Transverse colon (tissue), 4 donors: ENCODE measurements at regions not wholly inside any gene's neighbourhood (a gene's known extent, or its start where the extent isn't known, plus 50 kb on each side); places are given as distances from the start of the nearest gene placed in this dataset.

Experiments used
- CTCF ChIP-seq, 5 experiments: fragments of 200-600 bp in 3 of 5; fragments of 450-650 bp in 2 of 5; sonication (generic) in 3 of 5; IDR thresholded peaks; 1 replicate in 2 of 5; 2 replicates in 3 of 5; pipeline ENCODE4 v1.5.1; 2016 to 2017; ENCODE audit warnings: antibody characterized with exemption in 5 of 5, inconsistent platforms in 3 of 5, mild to moderate bottlenecking in 2 of 5, moderate library complexity in 1 of 5
- EP300 ChIP-seq: sonication (generic); formaldehyde crosslinking; IDR thresholded peaks from one replicate; pipeline ENCODE4 v1.6.1; 2017; ENCODE audit warnings: antibody characterized with exemption, low read depth
- POLR2A ChIP-seq: fragments of 450-650 bp; IDR thresholded peaks from one replicate; pipeline ENCODE4 v1.6.1; 2016; ENCODE audit warnings: antibody characterized with exemption, mild to moderate bottlenecking, moderate library complexity
- POLR2AphosphoS5 ChIP-seq, 3 donors: sonication (generic); formaldehyde crosslinking; IDR thresholded peaks; one replicate each; pipeline ENCODE4 v1.6.1; 2016; ENCODE audit warnings: antibody characterized with exemption in 3 of 3

GRCh38 chr12:58668871-58669270 is 251.4 kb downstream of the LRIG3 start:
- TF ChIP-seq CTCF (IDR thresholded peaks at IDR 0.05) (no peak), EP300 (no peak), POLR2A (no peak), POLR2AphosphoS5 (IDR thresholded peaks at IDR 0.05) (no peak)
